ENCODE measurements at regions not wholly inside any gene's neighbourhood (a gene's known extent, or its start where the extent isn't known, plus 50 kb on each side); places are given as distances from the start of the nearest gene placed in this dataset.

DNA sequence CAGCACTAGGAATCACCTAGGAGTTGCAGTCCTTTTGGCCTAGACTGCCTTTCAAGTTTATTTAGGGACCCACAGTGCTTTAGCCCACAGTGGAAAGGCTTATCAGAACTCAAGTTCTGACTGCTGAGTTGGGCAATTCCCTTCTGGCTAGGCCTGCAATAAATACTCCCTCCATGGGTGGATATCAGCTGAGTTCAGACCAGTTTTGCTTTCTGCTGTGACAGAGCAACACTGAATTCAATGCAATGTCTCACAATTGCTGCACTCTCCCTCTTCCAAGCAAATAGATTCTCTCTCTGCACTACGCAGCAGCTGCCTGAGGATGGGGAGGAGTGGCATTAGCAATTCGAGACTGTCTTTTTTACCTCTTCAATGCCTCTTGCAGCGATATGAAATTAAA lies 1153.3 kb downstream of the SORCS1 start:
- no peak for DNase-seq (ENCODE audit: extremely low spot score)
- ChIA-PET CTCF (no interaction called here), POLR2A (no interaction called here)
- TF ChIP-seq FOXK2 (IDR thresholded peaks at IDR 0.05) (no peak), LEF1 (IDR thresholded peaks at IDR 0.05; ENCODE audit: borderline replicate concordance) (no peak), ELF4 (IDR thresholded peaks at IDR 0.05) (no peak), FOXM1 (IDR thresholded peaks at IDR 0.05; ENCODE audit: borderline replicate concordance) (no peak), CTBP1 (IDR thresholded peaks at IDR 0.05; ENCODE audit: borderline replicate concordance) (no peak), ARNT (IDR thresholded peaks at IDR 0.05) (no peak), L3MBTL2 (conservative IDR thresholded peaks at IDR 0.05) (no peak), BHLHE40 (IDR thresholded peaks at IDR 0.05; ENCODE audit: borderline replicate concordance) (no peak), HDGF (IDR thresholded peaks at IDR 0.05; ENCODE audit: borderline replicate concordance) (no peak), NFRKB (IDR thresholded peaks at IDR 0.05) (no peak), ZNF384 (IDR thresholded peaks at IDR 0.05) (no peak), SP1 (IDR thresholded peaks at IDR 0.05) (no peak)
- TF ChIP-seq, protein P1, sequence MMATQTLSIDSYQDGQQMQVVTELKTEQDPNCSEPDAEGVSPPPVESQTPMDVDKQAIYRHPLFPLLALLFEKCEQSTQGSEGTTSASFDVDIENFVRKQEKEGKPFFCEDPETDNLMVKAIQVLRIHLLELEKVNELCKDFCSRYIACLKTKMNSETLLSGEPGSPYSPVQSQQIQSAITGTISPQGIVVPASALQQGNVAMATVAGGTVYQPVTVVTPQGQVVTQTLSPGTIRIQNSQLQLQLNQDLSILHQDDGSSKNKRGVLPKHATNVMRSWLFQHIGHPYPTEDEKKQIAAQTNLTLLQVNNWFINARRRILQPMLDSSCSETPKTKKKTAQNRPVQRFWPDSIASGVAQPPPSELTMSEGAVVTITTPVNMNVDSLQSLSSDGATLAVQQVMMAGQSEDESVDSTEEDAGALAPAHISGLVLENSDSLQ (IDR thresholded peaks at IDR 0.05), result no peak

DNA sequence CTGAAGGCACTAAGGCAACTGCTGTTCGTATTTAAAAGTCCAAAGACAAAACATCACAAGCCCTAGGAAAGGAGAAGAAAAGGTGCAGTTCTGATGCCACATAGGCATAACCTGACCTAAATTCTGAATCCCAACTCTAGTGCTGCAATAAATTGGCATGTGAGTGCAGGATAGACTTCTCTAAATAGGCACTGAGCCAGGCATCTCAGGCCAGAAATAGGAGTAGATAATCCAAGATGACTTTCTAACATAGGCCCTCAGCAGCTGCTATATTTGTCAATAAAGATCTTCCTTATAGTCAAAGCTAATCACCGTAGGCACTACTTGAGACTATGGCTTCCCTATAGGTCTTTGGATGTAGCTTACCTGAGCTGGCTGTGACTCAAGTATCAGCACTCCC lies 1163.8 kb downstream of the SORCS1 start:
- DNase-seq (ENCODE audit: extremely low spot score), result no peak
- CTCF ChIA-PET, result no interaction called here
- TF ChIP-seq HDGF (IDR thresholded peaks at IDR 0.05; ENCODE audit: borderline replicate concordance) (no peak), ELF4 (IDR thresholded peaks at IDR 0.05) (no peak), ZNF384 (IDR thresholded peaks at IDR 0.05) (no peak), NFRKB (IDR thresholded peaks at IDR 0.05) (no peak), L3MBTL2 (conservative IDR thresholded peaks at IDR 0.05) (no peak), CTBP1 (IDR thresholded peaks at IDR 0.05; ENCODE audit: borderline replicate concordance) (no peak), FOXM1 (IDR thresholded peaks at IDR 0.05; ENCODE audit: borderline replicate concordance) (no peak), SUZ12 (IDR thresholded peaks at IDR 0.05) (no peak), SP1 (IDR thresholded peaks at IDR 0.05) (no peak), FOXK2 (IDR thresholded peaks at IDR 0.05) (no peak), LEF1 (IDR thresholded peaks at IDR 0.05; ENCODE audit: borderline replicate concordance) (no peak), BHLHE40 (IDR thresholded peaks at IDR 0.05; ENCODE audit: borderline replicate concordance) (no peak), ARNT (IDR thresholded peaks at IDR 0.05) (no peak)
- TF ChIP-seq, protein P1 (IDR thresholded peaks at IDR 0.05), result no peak
- POLR2A ChIA-PET, result no interaction called here

DNA sequence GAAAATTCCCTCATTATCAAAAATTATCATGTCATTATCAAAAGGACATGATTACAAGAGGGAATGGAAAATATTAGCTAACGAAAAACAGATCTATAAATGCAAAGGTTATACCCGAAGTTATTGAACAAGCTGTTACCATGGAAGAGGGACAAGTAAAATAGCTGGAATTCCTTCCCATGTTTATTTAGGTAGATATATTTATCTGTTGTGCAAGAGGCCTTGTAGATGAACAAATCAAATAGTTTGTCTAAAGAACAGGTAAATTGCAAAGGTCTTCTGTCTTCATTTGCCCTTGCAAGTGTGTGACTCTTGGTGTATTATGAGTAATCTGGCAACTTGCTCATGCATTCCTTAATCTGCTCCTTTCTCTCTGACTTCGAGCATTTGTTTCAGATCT lies 1170.9 kb downstream of the SORCS1 start:
- TF ChIP-seq SP1 (IDR thresholded peaks at IDR 0.05), result no peak
- TF ChIP-seq ARNT (IDR thresholded peaks at IDR 0.05), result no peak
- TF ChIP-seq, protein P1 (IDR thresholded peaks at IDR 0.05), result no peak
- CTCF ChIA-PET, result no interaction called here
- DNase-seq (ENCODE audit: extremely low spot score), result no peak
- POLR2A ChIA-PET, result no interaction called here

DNA sequence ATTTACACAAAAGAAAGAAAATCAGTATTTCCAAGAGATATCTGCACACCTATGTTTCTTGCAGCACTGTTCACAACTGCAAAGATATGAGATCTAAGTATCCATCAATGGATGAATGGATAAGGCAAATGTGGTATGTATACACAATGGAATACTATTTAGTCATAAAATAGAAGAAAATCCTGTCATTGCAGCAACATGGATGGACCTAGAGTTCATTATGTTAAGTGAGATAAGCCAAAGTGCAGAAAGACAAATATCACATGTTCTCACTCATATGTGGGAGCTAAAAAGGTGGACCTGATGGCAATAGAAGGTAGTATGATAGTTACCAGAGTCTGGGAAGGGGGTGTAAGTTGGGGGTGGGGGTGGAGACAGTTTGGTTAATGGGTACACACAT lies 1171.6 kb downstream of the SORCS1 start:
- POLR2A ChIA-PET, result no interaction called here
- DNase-seq (ENCODE audit: extremely low spot score), result no peak
- CTCF ChIA-PET, result no interaction called here
- no peak for TF ChIP-seq ELF4 (IDR thresholded peaks at IDR 0.05)
- no peak for TF ChIP-seq BHLHE40 (IDR thresholded peaks at IDR 0.05; ENCODE audit: borderline replicate concordance)
- TF ChIP-seq TARDBP (IDR thresholded peaks at IDR 0.05), result no peak
- no peak for TF ChIP-seq LEF1 (IDR thresholded peaks at IDR 0.05; ENCODE audit: borderline replicate concordance)
- no peak for TF ChIP-seq L3MBTL2 (conservative IDR thresholded peaks at IDR 0.05)
- TF ChIP-seq SP1 (IDR thresholded peaks at IDR 0.05), result no peak
- TF ChIP-seq ARNT (IDR thresholded peaks at IDR 0.05), result no peak
- TF ChIP-seq, protein P1 (IDR thresholded peaks at IDR 0.05), result no peak
- TF ChIP-seq FOXM1 (IDR thresholded peaks at IDR 0.05; ENCODE audit: borderline replicate concordance), result no peak
- TF ChIP-seq FOXK2 (IDR thresholded peaks at IDR 0.05), result no peak
- no peak for TF ChIP-seq HDGF (IDR thresholded peaks at IDR 0.05; ENCODE audit: borderline replicate concordance)
- TF ChIP-seq FOXA1 (IDR thresholded peaks at IDR 0.05), result no peak
- TF ChIP-seq CTBP1 (IDR thresholded peaks at IDR 0.05; ENCODE audit: borderline replicate concordance), result no peak
- no peak for TF ChIP-seq ZNF384 (IDR thresholded peaks at IDR 0.05)
- no peak for TF ChIP-seq NFRKB (IDR thresholded peaks at IDR 0.05)
- TF ChIP-seq SUZ12 (IDR thresholded peaks at IDR 0.05), result no peak

DNA sequence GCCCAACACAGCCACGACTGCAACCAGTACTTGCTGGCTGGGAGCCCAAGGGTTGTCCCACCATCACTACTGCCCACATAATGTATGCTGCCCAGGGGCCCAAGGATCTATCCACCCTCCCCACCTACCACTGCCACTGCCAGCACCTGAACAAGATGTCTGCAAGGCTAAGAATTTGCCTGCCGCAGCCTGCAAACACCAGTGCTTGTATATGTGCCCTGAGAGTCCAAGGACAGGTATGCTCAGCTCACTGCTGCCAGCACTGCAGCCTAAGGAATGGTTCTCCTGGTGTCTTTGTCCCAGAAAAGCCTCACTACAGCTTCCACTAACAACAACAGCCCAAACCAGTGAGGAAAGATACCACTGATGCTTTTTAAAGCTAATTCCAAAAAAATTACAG lies 1174.0 kb downstream of the SORCS1 start:
- TF ChIP-seq LEF1 (IDR thresholded peaks at IDR 0.05; ENCODE audit: borderline replicate concordance), result no peak
- TF ChIP-seq FOXK2 (IDR thresholded peaks at IDR 0.05), result no peak
- no peak for TF ChIP-seq L3MBTL2 (conservative IDR thresholded peaks at IDR 0.05)
- no peak for TF ChIP-seq ZNF384 (IDR thresholded peaks at IDR 0.05)
- TF ChIP-seq ARNT (IDR thresholded peaks at IDR 0.05), result no peak
- TF ChIP-seq TARDBP (IDR thresholded peaks at IDR 0.05), result no peak
- TF ChIP-seq, protein P1 (IDR thresholded peaks at IDR 0.05), result no peak
- no peak for TF ChIP-seq SUZ12 (IDR thresholded peaks at IDR 0.05)
- TF ChIP-seq ELF4 (IDR thresholded peaks at IDR 0.05), result no peak
- no peak for TF ChIP-seq FOXM1 (IDR thresholded peaks at IDR 0.05; ENCODE audit: borderline replicate concordance)
- TF ChIP-seq FOXA1 (IDR thresholded peaks at IDR 0.05), result no peak
- TF ChIP-seq SP1 (IDR thresholded peaks at IDR 0.05), result no peak
- no peak for TF ChIP-seq CTBP1 (IDR thresholded peaks at IDR 0.05; ENCODE audit: borderline replicate concordance)
- TF ChIP-seq HDGF (IDR thresholded peaks at IDR 0.05; ENCODE audit: borderline replicate concordance), result no peak
- no peak for TF ChIP-seq BHLHE40 (IDR thresholded peaks at IDR 0.05; ENCODE audit: borderline replicate concordance)
- ChIA-PET CTCF (no interaction called here), POLR2A (no interaction called here)
- no peak for DNase-seq (ENCODE audit: extremely low spot score)

All from HEK293T (cell line).